AG08395 (cell line): ENCODE measurements at regions not wholly inside any gene's neighbourhood (a gene's known extent, or its start where the extent isn't known, plus 50 kb on each side); places are given as distances from the start of the nearest gene placed in this dataset.

Source experiments
- DNase-seq: peaks from one replicate; pipeline ENCODE4 v3.0.0; 2012; ENCODE audit warnings: mixed read lengths, low spot score

DNA sequence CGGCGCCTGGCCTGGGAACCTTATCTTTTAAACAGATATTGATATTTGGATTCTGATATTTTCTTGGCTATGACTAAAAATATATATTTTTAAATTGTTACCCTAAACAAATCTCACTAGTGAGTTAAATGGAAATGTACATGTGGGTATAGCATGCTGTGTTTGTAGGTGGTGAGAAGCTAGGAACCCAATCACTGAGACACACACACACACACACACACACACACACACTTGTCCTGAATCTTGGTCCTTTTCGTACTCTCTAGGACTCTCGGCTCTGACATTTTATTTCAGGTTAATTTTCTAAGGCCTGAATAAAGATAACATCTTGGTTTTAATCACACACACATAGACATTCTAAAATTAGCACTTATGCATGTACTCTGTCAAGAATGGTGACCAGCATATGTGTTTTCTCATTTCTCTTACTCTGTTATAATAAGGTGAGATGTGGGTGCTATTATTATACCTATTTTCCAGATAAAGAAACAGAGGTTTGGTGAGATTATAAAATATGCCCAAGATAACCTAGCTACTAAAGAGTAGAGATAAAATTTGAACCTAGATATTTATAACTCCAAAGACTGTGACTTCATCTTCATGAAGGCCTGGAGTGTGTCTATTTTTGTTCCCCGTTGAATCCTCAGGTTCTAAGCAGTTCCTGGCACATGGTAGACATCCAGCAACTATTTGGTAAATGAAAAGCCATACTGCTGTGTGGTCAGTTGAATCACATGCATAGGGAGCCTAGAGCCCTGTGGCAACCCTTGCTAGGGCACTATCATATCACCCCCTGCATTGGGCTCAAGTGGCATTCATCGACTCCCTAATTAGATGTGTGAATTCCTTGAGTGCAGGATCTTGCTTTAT is 85.0 kb upstream of the RAB3GAP2 start:
- DNase-seq = no peak

DNA sequence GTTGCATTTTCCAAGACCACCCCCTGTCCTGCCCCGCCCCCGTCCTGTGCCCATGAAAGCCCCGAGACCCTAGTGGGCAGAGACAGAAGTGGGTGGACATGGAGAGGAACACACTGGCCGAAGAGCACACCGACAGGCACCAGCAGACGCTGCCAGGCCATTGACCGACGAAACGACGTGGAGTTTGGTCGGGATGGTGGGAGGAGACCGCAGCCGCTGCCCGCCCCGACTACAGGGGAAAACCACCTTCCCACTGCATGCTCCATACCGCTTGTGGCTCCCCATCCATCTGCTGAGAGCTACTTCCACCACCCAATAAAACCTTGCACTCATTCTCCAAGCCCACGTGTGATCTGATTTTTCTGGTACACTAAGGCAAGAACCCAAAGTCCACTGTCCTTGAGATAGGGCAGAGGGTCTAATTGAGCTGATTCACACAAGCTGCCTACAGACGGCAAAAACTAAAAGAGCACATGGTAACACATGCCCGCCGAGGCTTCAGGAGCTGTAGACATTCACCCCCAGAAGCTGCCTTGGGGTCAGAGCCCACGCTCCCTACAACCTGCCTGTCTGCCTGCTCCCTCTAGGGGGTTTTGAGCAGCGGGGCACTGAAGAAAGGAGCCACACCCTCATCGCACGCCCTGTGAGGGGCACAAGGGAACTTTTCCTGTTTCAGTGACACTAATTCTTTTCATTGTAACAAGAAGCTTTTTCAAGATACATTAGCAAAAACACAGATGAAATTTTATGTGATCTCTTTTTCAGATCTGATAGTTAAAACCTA is 81.2 kb upstream of the RAB3GAP2 start:
- DNase-seq = no peak

DNA sequence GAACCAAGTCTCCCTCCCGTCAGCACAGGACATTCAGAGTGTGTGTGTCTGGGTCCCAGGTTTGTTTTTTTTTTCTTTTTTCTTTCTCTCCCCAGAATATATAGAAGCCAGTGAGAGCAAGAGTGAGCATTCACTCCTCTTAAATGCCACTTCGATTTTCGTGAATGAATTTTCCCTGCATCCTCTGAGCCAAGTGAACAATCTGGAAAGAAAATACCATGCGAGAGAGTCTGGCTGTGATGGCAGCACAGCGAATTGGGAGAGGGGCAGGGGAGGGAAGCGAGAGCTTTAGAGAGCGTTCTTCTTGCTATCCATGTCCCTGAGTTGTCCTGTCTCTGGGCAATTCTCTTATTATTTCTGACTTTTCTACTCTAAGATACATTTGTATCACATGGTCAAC is 76.0 kb upstream of the RAB3GAP2 start:
- no peak for DNase-seq

DNA sequence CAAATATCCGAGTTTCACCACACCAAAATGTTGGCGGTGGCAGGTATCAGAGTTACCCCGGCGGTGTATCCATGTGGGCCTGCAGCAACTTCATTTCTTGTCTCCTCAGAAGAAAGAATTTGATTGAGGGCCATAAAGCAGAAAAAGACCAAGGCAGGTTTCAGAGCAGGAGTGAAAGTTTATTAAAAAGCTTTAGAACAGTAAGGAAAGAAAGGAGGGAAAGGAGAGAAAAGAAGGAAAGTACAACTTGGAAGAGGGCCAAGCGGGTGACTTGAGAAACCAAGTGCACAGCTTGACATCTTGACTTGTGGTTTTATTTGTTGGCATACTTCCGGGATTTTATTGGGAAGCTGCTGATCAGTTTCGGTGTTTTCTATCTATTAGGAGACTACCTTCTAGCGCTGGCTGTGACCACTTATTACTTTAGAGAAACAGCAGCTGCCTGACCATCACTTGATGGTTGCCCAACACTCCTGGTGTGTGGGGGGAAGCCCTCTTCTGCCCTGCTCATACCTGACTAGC is 75.5 kb upstream of the RAB3GAP2 start:
- no peak for DNase-seq

DNA sequence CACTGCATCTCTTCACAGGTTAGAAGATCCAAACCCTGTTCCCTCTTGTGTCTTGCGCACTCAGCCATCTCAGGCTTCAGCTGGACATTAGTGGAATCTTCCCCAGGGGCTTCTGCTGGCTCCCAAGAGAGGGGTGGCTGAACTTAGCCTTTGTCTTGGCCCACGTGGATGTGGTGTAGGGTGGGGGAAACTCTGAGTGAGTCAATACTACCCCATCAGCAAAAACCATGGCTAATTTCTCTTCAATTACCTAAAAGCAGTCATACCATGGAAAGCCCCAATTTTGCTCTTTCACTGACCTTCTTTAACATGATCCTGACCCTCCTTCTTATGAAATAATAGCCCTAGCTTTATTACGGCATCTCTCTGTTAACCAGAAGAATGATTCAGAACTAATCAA is 72.5 kb upstream of the RAB3GAP2 start:
- DNase-seq = no peak

DNA sequence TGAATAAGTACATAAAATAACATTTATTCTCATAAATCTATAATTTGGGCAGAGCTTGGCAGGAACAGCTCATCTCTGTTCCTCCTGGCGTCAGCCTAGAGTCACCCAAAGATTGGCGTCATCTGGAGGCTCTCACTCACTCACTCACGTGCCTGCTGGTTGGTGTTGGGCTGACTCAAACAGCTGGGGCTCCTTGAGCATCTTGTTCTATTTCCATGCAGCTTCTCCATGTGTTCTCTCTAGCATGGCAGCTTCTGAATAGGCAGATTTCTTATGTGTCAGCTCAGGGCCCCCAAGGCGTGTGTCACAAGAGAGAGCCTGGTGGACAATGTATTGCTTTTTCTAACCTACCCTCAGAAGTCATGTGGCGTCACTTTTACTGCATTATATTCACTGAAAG is 70.6 kb upstream of the RAB3GAP2 start:
- no peak for DNase-seq

DNA sequence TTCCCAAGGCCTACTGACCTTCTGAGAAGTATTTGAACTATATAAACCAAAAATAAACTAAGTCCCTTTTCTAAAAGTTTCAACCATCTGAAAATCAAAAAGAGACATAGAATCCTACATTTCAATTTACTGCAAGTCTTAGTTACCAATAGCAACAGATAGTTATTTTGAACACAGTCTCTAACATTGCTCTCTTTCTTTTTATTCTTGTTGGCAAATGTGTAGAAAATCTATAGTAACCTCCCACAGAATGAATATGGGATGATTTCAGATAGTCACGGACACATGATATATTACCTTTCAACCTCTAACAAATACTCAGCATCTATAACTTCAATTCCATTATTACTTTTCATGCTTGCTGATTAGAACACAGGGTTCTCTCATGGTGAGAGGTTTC is 68.9 kb upstream of the RAB3GAP2 start:
- DNase-seq = no peak

DNA sequence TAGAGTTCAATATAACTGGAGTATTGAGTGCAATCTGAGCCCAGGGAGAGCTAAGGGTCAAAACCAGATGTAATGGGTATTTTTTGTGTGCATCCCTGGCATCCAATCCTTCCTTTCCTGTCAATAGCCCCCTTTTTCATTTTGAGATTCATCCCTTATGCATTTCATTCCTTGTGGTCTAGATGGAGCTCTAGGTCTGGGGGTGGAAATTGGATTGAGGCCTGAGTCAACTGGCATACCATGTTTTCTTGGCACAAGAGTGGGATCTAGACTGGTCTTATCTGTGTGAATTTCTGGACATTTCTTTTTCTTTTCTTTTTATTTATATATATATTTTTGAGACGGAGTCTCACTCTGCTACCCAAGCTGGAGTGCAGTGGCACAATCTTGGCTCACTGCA is 67.3 kb upstream of the RAB3GAP2 start:
- no peak for DNase-seq

DNA sequence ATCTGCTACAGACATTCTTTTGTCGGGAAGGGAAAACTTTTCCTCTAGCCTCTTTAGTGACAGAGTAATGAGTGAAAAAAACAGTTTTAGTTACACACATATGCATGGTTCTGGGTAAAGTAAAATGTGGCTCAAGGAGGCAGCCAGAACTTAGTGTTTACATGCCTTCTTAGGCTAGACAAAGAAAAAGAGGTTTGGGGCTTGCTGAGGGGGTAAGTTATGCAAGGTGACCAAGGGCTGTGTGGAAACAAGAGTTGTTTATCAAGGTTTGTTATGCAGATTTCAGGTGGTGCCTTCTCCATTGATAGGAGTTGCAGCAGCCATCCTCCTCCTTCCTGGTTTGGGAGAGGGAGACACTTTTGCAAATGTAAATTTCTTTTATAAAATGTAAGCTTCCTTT is 66.5 kb upstream of the RAB3GAP2 start:
- no peak for DNase-seq

DNA sequence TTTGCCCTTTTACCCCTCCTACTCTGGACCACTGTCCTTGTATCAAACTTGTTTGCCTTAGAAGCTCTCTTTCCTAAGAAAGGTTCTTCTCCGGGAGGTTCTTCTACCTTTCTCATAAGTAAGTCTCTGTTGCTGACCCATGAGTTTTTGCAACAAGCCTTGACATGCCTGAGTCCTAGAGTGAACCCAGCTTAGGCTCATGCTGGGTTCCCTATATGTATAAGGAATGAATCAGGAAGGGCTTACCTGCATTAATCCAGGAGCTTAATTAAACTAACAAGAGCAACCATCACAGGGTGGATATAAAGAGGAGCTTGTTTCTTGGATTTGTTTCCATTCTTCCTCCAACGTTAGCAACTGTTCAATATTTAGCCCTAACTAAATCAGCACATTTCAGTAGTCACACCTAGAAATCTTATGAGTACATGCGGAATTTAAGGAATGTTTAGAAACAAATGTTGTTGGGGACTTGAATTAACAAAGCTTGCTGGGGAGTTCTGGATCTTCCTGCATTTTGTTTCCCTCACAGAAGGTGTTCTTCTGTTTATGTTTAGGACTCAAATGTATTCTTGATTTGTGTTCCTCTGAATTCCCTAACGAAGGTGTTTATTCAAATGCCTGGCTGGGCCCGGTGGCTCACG is 64.3 kb upstream of the RAB3GAP2 start:
- no peak for DNase-seq

DNA sequence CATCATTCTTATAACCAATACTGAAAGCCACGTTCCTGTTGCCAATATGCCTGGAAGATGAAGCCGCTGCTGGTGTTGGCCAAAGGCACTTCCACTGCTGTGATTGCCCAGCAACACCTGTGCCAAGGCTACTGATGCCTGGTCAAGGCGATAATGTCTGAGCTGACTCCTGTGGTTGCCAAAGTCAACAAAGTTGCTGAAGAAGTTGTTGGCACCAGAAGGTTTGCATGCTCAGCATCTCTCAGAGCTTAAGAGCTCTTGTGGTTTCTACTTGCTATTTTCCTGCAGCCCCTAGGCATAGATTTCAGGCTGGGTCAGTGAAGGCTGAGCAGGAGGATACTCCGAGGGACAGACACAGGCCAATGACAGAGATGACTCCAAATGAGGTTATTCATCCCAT is 63.4 kb upstream of the RAB3GAP2 start:
- no peak for DNase-seq

DNA sequence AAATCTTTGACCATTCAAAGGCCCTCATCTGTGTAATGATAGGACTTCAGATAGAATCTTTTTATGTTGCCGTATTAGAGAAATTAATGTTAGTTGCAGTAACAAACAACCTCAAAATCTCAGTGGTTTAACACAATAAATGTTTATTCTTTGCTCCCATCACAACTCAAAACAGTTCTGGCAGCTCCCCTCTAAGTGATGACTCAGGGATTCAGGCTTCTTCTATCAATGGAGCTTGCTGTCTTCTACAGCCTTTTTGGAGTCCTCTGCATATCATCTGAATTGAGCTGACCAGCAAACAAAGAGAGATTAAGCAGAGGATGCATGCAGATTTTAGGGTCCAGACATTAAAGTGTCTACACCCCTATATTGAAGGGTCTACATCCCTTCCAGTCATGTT is 59.1 kb upstream of the RAB3GAP2 start:
- no peak for DNase-seq

DNA sequence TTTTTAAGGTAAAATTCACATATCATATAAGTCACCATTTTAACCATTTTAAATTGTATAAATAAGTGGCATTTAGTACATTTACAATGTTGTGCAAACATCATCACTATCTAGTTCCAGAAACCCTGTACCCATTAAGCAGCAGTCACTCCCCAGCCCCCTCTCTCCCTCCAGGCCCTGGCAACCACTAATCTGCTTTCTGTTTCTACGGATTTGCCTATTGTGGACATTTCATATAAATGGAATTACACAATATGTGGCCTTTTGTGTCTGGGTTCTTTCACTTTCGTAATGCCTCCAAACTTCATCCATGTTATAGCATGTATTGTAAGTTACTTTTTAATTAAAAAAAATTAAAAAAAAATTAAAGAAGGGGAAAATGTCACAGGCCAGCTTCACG is 58.0 kb upstream of the RAB3GAP2 start:
- DNase-seq = no peak

DNA sequence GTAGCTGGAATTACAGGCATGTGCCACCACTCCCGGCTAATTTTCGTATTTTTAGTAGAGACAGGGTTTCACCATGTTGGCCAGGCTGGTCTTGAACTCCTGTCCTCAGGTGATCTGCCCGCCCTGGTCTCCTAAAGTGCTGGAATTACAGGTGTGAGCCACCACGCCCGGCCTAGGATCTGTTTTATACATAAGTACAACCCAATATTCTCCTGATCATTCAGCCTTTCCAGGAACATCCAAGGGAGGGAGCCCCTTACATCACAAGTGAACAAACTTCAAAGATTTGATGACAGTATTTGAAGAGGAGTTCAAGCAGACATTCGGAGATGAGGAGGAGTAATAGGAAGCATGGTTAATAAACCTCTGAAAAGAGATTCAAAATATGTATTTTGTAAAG is 54.9 kb upstream of the RAB3GAP2 start:
- no peak for DNase-seq

DNA sequence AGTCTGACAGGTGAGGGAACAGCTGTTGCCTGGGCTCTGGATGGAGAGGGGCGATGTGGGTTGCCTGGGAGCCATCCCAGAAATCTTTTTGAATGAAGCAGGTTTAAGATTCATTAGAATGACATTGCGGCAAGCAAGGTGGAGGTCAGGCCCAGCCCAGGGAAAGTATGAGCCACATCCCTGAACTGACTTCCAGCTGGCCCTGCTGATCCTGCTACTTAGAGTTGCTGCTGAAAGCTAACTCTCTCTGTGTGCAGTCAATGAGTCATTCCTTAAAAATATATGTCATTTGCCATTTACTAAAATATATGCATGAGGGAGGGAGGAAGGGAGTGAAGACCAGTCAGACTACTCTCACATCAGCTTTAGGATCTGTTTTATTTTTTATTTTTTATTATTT is 54.3 kb upstream of the RAB3GAP2 start:
- DNase-seq = no peak

DNA sequence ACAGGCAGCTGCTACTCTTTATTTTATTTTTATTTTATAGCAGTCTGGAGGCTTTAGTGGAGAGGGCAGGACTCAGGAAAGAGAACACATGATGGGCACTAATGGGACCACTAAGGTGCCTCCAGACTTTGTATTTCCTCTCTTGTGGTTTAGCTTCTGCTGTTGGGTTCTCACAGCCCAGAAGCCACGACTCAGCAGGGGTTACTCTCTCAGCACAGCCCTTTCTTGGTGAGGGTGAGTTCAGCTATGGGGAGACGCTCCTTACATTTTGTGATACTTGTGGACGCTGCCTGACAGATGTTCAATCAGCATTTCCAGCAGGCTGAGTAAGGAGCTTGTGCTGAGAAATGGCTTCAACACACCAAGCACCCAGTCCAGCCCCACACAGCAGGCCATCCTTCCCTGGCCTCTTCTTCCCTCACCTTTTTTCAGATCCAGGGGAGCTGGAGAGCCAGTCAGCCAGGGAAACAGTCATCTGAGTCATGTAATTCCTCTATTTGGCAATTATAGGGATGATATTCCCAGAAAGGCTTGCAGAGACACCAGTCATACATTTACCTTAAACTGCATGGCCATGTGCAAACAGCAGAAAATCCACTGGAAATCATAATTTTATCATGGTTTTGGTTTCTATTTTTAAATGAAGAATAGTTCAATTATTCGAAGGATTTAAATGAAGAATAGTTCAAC is 53.2 kb upstream of the RAB3GAP2 start:
- no peak for DNase-seq

DNA sequence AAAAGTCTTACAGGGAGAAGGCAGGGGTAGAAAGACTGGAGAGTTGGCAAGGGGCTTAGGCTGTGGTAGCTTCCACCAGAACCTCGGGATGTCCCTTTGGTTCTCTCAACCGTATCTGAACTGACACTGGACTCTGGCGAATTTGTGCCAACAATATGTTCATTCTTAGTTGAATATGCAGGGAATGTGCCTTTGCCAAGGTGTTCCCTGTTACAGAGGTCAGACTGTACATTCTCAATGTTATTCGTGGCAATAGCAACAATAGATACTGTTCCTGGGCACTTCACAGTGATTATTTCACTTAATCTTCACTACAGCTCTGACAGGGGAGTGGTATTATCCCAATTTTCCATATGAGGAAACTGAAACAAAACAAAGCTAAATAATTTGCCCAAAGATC is 51.5 kb upstream of the RAB3GAP2 start:
- DNase-seq = no peak

DNA sequence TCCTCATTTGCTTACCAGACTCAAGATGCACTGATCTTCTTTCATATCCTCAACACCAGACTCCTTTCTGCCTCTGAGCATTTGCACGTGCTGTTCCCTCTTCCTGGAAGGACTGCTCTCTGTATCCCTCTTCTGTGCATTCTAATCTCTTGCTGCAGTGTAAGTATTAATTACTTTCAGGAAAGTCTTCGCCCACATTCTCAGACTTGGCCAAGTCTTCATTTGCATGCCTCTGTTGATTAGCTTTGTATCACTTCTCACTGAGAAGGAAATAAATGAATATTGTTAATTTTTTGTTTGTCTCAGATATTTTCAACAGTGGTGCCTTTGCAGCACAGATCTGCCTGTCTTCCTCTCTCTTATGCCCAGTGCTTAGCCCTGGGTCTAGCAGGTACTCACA is 50.3 kb upstream of the RAB3GAP2 start:
- no peak for DNase-seq
